Fibroblast of the aortic adventitia (primary cell): ENCODE measurements at regions not wholly inside any gene's neighbourhood (a gene's known extent, or its start where the extent isn't known, plus 50 kb on each side); places are given as distances from the start of the nearest gene placed in this dataset.

Source experiments
- DNase-seq: peaks from one replicate; pipeline ENCODE4 v3.0.0-alpha.2; 2010; ENCODE audit warnings: low read depth
- H3K4me3 ChIP-seq: 2 replicates; pipeline ENCODE4 v1.5.1; 2011; ENCODE audit warnings: low read depth, mild to moderate bottlenecking, control low read depth, low read length, moderate library complexity
- CTCF ChIP-seq: IDR thresholded peaks from 2 replicates; pipeline ENCODE4 v1.5.1; 2011; ENCODE audit warnings: mild to moderate bottlenecking, low read length, control low read depth, inconsistent platforms; ENCODE audit not compliant: insufficient read depth

DNA sequence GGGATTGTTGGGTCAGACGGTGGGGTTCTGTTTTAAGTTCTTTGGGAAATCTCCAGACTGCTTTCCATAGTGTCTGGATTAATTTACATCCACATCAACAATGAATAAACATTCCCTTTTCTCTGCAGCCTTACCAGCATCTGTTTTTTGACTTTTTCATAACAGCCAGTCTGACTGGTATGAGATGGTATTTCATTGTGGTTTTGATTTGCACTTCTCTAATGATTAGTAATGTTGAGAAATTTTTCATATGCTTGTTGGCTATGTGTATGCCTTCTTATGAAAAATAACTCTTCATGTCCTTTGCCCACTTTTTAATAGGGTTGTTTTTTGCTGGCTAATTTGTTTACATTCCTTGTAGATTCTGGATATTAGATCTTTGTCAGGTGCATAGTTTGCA lies 140.8 kb upstream of the CNTN1 start:
- no peak overlapping the region for H3K4me3 ChIP-seq
- DNase-seq, result no peak
- TF ChIP-seq CTCF, result no peak

DNA sequence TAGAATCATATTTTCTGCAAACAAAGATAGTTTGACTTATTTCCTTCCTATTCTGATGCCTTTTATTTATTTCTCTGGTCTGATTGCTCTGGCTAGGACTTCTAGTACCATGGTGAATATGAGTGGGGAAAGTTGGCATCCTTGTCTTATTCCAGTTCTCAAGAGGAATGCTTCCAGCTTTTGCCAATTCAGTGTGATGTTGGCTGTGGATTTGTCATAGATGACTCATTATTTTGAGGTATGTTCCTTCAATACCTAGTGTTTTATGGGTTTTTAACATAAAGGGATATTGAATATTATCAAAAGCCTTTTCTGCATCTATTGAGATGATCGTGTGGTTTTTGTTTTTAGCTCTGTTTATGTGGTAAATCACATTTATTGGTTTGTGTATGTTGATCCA lies 139.4 kb upstream of the CNTN1 start:
- peak; percentile 11 for DNase-seq

GRCh38 chr12:40557980-40558379 lies 134.3 kb upstream of the CNTN1 start:
- H3K4me3 ChIP-seq, result no peak overlapping the region
- DNase-seq, result no peak
- TF ChIP-seq CTCF, result no peak

More for the DNA sequence above, 139.4 kb upstream of the CNTN1 start:
- TF ChIP-seq CTCF, result no peak
- H3K4me3 ChIP-seq, result no peak overlapping the region

- no peak for TF ChIP-seq CTCF
- DNase-seq, result no peak
- no peak overlapping the region for H3K4me3 ChIP-seq
Measured at GRCh38 chr12:40559865-40560264, 132.4 kb upstream of the CNTN1 start.

GRCh38 chr12:40560848-40561247 lies 131.4 kb upstream of the CNTN1 start:
- no peak for TF ChIP-seq CTCF
- H3K4me3 ChIP-seq, result no peak overlapping the region
- DNase-seq, result no peak

DNA sequence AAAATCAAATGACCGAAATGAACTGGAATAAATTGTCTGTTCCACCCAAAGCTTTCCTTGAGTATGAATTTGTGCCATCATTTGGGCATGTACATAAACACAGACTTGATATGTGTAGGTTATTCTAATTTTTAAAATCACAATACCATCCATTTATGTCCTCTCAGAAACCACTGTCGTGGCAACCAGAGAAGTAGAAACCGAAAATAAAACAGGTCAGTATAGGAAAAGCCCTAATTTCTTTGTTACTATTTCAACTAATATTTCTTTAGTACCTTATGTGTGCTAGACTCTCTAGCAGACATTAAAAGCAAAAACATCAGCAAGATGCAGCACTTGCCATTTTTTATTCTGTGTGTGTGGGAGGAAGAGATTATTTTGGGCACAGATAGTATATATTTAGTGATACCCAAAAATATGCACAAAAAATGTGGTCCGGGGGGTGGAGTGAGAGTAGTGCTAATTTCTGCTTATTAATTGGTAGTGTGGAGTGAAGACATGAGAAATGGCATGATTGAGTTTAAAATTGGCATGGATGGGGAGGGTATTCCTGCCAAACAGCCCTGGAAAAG lies 130.8 kb upstream of the CNTN1 start:
- no peak for TF ChIP-seq CTCF
- no peak for DNase-seq
- no peak overlapping the region for H3K4me3 ChIP-seq

DNA sequence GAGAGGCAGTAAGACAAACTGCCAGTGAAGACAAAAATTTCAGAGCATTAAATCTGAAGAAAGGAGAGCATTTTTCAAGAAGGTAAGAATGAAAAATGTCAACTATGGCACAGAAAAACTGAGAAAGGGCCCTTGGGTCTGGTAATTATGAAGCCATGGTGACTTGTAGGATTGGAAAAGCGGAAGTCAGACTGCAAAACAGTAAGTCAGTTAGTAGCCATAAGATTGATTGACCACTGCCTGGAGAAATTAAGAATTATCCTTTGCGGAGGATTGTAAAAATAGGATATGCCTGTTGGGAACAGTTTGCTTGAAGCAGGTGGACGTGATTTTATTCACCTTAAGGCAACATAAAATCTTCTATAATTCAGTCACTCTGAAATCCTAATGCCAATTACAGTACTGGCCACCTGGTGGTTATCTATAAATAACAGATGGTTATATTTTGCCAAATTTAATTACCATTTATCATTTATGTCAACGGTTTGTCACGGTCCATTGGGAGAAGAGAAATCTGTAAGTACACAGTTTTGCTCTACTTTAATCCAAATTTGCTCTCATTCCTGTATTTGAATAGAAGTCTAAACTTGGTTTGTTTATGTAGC lies 127.1 kb upstream of the CNTN1 start:
- no peak for DNase-seq
- no peak overlapping the region for H3K4me3 ChIP-seq
- no peak for TF ChIP-seq CTCF
